GM23338 (cell line): ENCODE measurements at regions not wholly inside any gene's neighbourhood (a gene's known extent, or its start where the extent isn't known, plus 50 kb on each side); places are given as distances from the start of the nearest gene placed in this dataset.

Experiments
- ATAC-seq: fragments of 200-7000 bp; cut with Tn5 transposase; 3 replicates; pipeline ENCODE4 v1.9.1; 2020
- DNase-seq: peaks from one replicate; pipeline ENCODE4 v3.0.0-alpha.2; 2015; ENCODE audit warnings: low spot score
- H2AFZ ChIP-seq: fragments of 200-600 bp; sonication (generic); 2 replicates; pipeline ENCODE4 v1.8.0; 2016; ENCODE audit warnings: antibody characterized with exemption, mild to moderate bottlenecking, moderate library complexity
- H3F3A ChIP-seq: fragments of 200-600 bp; sonication (generic); replicated peaks from 2 replicates; pipeline ENCODE4 v1.8.0; 2017; ENCODE audit warnings: antibody characterized with exemption, mixed run types, low read depth
- H3K27ac ChIP-seq: fragments of 200-600 bp; sonication (generic); 2 replicates; pipeline ENCODE4 v1.6.1; 2016; ENCODE audit warnings: low read depth
- H3K27me3 ChIP-seq: fragments of 200-600 bp; sonication (generic); 2 replicates; pipeline ENCODE4 v1.8.0; 2016; ENCODE audit warnings: mild to moderate bottlenecking, mixed run types, moderate library complexity; ENCODE audit not compliant: insufficient read depth
- H3K36me3 ChIP-seq: fragments of 200-600 bp; sonication (generic); 2 replicates; pipeline ENCODE4 v1.8.0; 2016; ENCODE audit warnings: mild to moderate bottlenecking; ENCODE audit not compliant: insufficient read depth
- H3K4me1 ChIP-seq: fragments of 200-600 bp; sonication (generic); 2 replicates; pipeline ENCODE4 v1.8.0; 2016; ENCODE audit warnings: mild to moderate bottlenecking, moderate library complexity; ENCODE audit not compliant: insufficient read depth
- H3K4me2 ChIP-seq: fragments of 200-600 bp; sonication (generic); 2 replicates; pipeline ENCODE4 v1.7.1; 2017; ENCODE audit warnings: mixed run types
- H3K4me3 ChIP-seq: fragments of 200-600 bp; sonication (generic); 2 replicates; pipeline ENCODE4 v1.6.1; 2016; ENCODE audit warnings: mixed run types
- H3K79me2 ChIP-seq: fragments of 200-600 bp; sonication (generic); replicated peaks from 2 replicates; pipeline ENCODE4 v1.8.0; 2017; ENCODE audit warnings: mild to moderate bottlenecking; ENCODE audit not compliant: insufficient read depth
- H3K9me2 ChIP-seq: fragments of 200-600 bp; sonication (generic); 2 replicates; pipeline ENCODE4 v1.8.0; 2017; ENCODE audit not compliant: insufficient read depth
- H4K20me1 ChIP-seq: fragments of 200-600 bp; sonication (generic); replicated peaks from 2 replicates; pipeline ENCODE4 v1.8.0; 2017; ENCODE audit warnings: mild to moderate bottlenecking; ENCODE audit not compliant: insufficient read depth
- H3K27ac Mint-ChIP-seq: 2 replicates; pipeline ENCODE4 v1.8.0; 2020; ENCODE audit warnings: inconsistent platforms, mild to moderate bottlenecking, moderate library complexity, mixed read lengths
- H3K27me3 Mint-ChIP-seq: 3 replicates; pipeline ENCODE4 v1.8.0; 2022; ENCODE audit warnings: low read depth, mild to moderate bottlenecking, moderate library complexity, mixed read lengths, inconsistent platforms; ENCODE audit not compliant: insufficient read depth, poor library complexity
- H3K36me3 Mint-ChIP-seq: 3 replicates; pipeline ENCODE4 v1.8.0; 2021; ENCODE audit warnings: low read depth, mild to moderate bottlenecking, inconsistent platforms, moderate library complexity, mixed read lengths
- H3K4me1 Mint-ChIP-seq: 3 replicates; pipeline ENCODE4 v1.8.0; 2020; ENCODE audit warnings: mild to moderate bottlenecking, inconsistent platforms, mixed read lengths
- H3K4me3 Mint-ChIP-seq: 3 replicates; pipeline ENCODE4 v1.8.0; 2021; ENCODE audit warnings: moderate library complexity, mild to moderate bottlenecking, inconsistent platforms, mixed read lengths
- H3K9me3 Mint-ChIP-seq: 3 replicates; pipeline ENCODE4 v1.8.0; 2020; ENCODE audit warnings: moderate library complexity, mild to moderate bottlenecking, inconsistent platforms, mixed read lengths
- EZH2 ChIP-seq: fragments of 200-600 bp; sonication (generic); IDR thresholded peaks from one replicate; pipeline ENCODE4 v1.8.0; 2017; ENCODE audit warnings: antibody characterized with exemption, mild to moderate bottlenecking, low read depth; ENCODE audit not compliant: unreplicated experiment
- ZNF462 ChIP-seq: fragments of 250-450 bp; sonication (Bioruptor Pico); IDR thresholded peaks from 2 replicates; pipeline ENCODE4 v1.5.0; 2020; ENCODE audit warnings: mild to moderate bottlenecking, moderate library complexity

GRCh38 chr2:180709392-180710145, 270.8 kb upstream of the UBE2E3 start (continued):
- no peak for TF ChIP-seq ZNF462 (CRISPR knock-in tag)

GRCh38 chr2:180707884-180708205, 272.6 kb upstream of the UBE2E3 start:
- Mint-ChIP-seq H3K27me3 (peaks cover 2% of the 10 kb centered on the region), H3K4me1 (no peaks in the 10 kb centered on the region; the same call in 2 of the 3 replicates), H3K4me3 (no peak overlapping the region), H3K9me3 (peaks cover 7% of the 10 kb centered on the region; the same call in 2 of the 3 replicates), H3K27ac (no peak overlapping the region), H3K36me3 (peaks cover 3% of the 10 kb centered on the region; the same call in 1 of the 3 replicates)
- no peaks in the 10 kb centered on the region for H3K79me2 ChIP-seq
- no peak overlapping the region for H2AFZ ChIP-seq
- no peaks in the 10 kb centered on the region for H3K27me3 ChIP-seq
- no peaks in the 10 kb centered on the region for H4K20me1 ChIP-seq
- no peaks in the 10 kb centered on the region for H3K4me1 ChIP-seq
- no peaks in the 10 kb centered on the region for H3F3A ChIP-seq
- no peak for ATAC-seq
- H3K36me3 ChIP-seq: no peaks in the 10 kb centered on the region
- TF ChIP-seq EZH2: no peak
- no peak overlapping the region for H3K27ac ChIP-seq
- H3K9me2 ChIP-seq: 0 out of 2 replicates have a peak, but pooled peaks cover 4% of the 10 kb centered on the region
- no peak overlapping the region for H3K4me2 ChIP-seq
- no peak overlapping the region for H3K4me3 ChIP-seq
- DNase-seq: no peak
